ENCODE measurements at regions not wholly inside any gene's neighbourhood (a gene's known extent, or its start where the extent isn't known, plus 50 kb on each side); places are given as distances from the start of the nearest gene placed in this dataset.
"Not testable (repeated sequence)": the region's sequence is repeated elsewhere in the genome, so short reads cannot be mapped to it uniquely, and the experiment has no call there.

GRCh38 chr1:149364188-149364981 lies 110.5 kb upstream of the NBPF19 start:
- TF ChIP-seq POLR2AphosphoS5 (IDR thresholded peaks at IDR 0.05; ENCODE audit: low read depth, low read length); POLR2A (IDR thresholded peaks at IDR 0.05; ENCODE audit: low read depth, low read length); TAF1 (IDR thresholded peaks at IDR 0.05; ENCODE audit: low read depth, low read length); PAX5 (IDR thresholded peaks at IDR 0.05; ENCODE audit: insufficient read depth, low read length, severe bottlenecking); POU2F2 (IDR thresholded peaks at IDR 0.05; ENCODE audit: low read depth, low read length); SPI1 (IDR thresholded peaks at IDR 0.05; ENCODE audit: low read depth, low read length): not testable (repeated sequence)
